Suppressor macrophage treated with lipopolysaccharide for 4 hours (primary cell): ENCODE measurements at regions not wholly inside any gene's neighbourhood (a gene's known extent, or its start where the extent isn't known, plus 50 kb on each side); places are given as distances from the start of the nearest gene placed in this dataset.

ENCODE experiments used
- DNase-seq: peaks from one replicate; pipeline ENCODE4 v3.0.0-alpha.2; 2020

DNA sequence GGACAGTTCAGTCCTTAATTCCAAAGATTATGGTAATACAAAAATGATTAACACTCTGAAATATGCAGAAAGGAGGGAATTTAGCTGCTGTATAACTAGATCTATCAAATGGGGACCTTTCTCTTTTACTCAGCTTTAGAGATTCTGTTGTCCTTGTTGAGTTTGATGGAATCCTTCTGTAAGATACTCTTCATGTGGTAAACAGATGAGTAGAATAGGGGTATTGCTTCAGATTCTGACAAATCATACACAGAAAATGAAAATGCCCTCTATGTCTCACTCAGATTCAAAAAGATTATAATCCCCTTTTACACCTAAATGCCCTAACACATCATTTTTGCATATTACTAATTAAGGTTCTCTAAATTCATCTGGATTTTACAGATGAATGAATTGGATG, 50.7 kb downstream of the ARHGAP35 start:
- no peak for DNase-seq

DNA sequence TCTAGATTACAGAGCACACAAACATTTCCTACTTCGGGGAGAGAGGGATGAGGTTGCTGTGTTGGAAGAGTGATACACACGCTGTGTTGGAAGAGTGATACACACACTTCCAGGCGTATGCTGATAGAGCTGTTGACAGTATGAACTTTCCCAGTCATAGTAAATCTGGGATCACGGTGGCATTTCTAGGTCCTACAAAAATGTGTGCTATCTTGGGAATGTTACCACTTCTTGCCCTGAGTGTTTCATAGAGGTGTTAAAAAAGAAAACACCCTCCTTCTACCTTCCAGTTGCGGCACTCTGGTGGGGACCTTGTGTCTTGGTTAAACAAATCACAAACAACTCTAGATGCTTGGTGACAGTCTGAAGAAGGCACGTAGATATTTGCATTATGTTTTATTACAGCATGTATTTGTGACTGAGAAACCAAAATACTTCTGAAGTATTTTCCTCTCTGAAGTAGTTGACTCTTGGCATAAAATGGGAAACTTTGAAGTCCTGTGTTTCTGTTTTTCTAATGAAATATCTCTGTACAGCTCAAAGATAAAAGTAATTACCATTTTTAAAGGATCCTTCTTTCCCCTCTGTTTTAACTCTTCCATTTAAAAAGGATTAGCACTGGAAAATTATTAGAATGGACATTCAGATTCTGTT, 52.5 kb downstream of the ARHGAP35 start:
- DNase-seq: no peak

DNA sequence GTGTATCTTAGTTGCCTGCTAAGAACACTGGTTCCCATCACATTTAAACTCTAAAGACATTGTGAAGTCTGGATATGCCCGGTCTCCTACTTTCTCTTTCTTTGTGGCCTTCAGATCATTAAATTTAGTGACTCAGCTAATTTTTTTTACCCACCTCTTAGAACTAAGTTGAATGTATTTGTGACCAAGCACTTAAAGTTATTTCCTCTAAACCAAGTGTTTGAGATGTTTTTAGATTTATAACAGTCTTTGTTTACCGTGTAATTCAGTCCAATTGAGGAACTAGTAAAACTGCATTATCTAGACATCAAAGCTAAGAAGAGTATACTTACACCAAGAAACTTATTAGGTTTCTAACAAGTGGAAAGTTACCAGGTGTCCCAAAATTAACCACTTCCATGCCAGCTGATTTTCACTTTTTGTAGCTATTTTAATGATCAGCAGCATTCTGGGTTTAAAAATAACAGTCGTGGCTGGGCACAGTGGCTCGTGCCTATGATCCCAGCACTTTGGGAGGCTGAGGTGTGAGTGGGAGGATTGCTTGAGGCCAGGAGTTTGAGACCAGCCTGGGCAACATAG, 53.1 kb downstream of the ARHGAP35 start:
- peak; percentile 33 for DNase-seq

DNA sequence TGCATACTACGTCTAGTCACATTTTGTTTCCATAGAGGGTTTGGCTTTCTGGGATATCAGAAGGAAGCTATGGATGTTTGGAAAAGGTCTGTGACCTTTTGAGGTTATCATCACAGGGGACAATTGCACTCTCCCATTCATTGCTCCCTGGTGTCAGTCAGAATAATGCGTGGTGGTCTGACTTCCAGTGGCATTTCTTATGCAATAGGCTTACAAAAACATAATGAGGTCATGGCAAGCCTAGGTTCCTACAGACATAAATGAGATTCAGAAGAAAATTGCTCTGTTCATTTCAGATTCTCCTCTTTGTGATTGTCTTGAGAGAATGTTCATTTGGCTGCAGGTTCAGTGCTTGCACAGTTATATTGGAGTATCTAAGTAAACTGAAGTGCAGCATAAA, 54.6 kb downstream of the ARHGAP35 start:
- peak; percentile 27 for DNase-seq

DNA sequence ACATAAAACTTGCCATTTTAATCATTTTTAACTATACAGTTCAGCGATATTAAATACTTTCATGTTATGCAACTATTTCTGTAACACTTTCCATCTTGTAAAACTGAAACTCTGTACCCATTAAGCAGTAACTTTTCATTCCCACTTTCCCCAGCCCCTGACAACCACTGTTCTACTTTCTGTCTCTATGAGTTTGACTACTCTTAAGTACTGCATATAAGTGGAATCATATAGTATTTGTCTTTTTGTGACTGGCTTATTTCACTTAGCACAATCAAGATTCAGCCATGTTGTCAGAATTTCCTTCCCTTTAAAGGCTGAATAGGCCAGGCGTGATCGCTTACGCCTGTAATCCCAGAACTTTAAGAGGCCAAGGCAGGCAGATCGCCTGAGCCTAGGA, 56.2 kb downstream of the ARHGAP35 start:
- peak; percentile 46 for DNase-seq

GRCh38 chr19:46919324-46919723, 58.5 kb downstream of the ARHGAP35 start:
- no peak for DNase-seq

DNA sequence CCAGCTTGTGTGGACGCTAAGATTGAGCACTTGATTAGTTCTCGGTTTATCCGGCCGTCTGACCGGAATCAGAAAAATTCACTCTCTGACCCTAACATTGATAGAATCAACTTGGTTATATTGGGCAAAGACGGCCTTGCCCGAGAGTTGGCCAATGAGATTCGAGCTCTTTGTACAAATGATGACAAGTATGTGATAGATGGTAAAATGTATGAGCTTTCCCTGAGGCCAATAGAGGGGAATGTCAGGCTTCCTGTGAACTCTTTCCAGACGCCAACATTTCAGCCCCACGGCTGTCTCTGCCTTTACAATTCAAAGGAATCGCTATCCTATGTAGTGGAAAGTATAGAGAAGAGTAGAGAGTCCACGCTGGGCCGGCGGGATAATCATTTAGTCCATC, 59.6 kb downstream of the ARHGAP35 start:
- DNase-seq: no peak

- DNase-seq: no peak
These were observed 60.3 kb downstream of the ARHGAP35 start for GRCh38 chr19:46921071-46921470.

DNA sequence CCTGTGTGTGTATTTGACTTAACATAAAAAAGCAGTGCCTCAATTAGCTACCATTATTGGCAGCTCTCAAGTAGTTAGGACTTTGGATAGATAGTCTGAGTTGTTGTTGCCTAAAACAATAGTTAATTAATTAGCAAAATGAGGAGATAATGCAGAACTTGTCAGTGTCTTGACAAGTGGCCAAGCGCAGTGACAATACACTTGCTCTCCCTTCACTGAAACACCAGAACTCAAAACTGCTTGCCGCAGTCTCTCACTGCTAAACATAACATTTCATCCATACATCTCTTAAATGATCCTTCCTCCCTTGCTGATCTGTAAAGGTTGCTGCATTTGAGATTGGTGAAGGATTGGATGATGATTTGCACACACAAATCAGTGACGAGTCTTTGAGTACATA, 61.7 kb downstream of the ARHGAP35 start:
- no peak for DNase-seq

DNA sequence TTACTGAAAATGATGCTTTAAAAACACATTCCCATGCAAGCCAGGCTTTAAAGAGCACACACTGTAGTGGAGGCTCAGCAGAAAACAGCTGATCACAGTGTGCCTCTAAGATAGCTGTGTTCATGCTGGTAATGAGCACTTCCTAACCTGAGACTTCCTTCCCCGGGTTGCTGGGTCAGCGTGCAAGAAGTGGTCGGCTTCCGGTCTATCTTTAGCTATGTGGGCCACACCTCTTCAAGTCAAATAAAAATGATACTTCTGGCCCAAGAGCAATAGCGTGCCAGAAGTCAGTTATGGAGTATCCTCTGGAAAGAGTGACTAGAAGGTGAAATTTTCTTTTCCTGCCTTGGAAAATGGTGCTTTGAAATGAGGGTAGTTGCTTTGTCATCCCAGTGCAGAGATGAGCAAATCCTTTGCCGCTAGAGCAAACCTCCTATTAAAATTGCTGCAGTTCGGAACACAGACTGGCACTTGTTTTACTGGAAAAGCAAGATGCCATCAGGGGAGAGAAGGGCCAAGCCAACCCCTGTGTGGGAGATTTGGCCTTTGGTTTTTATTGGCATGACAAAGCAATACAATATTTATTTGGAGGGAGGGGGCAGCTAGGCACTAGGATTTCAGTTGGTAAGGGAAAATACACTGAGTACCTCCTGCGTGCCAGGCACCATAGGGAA, 64.2 kb downstream of the ARHGAP35 start:
- no peak for DNase-seq

- no peak for DNase-seq
These were observed 64.8 kb downstream of the ARHGAP35 start for GRCh38 chr19:46925548-46925950.

GRCh38 chr19:46926170-46927071, 65.6 kb downstream of the ARHGAP35 start:
- DNase-seq: no peak

DNA sequence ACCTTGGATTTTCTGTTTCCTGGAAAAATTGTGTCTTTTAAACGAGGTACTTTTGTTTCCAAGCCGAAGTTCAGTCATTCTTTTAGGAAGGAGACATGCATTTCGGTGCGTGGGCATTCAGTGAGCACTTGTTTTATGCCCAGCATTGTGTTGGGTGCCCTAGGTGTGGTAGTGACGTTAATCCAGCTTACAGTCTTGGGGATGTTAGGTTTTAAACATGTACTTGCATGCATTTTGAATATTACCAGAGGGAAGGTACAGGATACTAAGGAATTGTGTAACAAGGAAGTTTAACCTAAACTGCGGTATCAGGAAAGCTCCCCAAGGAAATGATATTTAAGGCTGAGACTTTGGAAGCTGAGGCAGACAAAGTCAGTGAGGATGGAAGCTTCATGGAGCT, 66.3 kb downstream of the ARHGAP35 start:
- no peak for DNase-seq

GRCh38 chr19:46927893-46928292, 67.1 kb downstream of the ARHGAP35 start:
- no peak for DNase-seq

- DNase-seq: no peak
These were observed 68.2 kb downstream of the ARHGAP35 start for GRCh38 chr19:46928951-46929350.

- peak; percentile 18 for DNase-seq
These were observed 70.4 kb downstream of the ARHGAP35 start for GRCh38 chr19:46931202-46931601.

DNA sequence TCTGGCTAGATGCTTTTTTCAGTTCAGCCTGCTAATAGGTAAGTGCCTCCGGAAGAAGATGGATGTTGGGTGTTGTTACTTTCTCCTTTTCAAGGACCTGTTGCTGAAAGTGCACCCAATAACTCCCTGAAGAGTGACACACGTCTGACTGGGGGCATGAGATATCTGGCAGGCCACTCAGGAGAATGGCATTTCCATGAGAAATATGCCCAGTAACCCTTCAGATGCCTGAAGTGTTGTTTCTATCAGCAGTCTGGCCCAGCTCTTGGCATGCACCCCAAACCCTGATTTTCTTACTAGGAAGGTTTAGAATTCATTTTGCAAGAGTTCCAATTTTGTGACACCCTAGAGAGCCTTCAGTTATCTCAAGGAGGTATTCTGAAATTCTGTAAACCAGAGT, 71.5 kb downstream of the ARHGAP35 start:
- DNase-seq: no peak

DNA sequence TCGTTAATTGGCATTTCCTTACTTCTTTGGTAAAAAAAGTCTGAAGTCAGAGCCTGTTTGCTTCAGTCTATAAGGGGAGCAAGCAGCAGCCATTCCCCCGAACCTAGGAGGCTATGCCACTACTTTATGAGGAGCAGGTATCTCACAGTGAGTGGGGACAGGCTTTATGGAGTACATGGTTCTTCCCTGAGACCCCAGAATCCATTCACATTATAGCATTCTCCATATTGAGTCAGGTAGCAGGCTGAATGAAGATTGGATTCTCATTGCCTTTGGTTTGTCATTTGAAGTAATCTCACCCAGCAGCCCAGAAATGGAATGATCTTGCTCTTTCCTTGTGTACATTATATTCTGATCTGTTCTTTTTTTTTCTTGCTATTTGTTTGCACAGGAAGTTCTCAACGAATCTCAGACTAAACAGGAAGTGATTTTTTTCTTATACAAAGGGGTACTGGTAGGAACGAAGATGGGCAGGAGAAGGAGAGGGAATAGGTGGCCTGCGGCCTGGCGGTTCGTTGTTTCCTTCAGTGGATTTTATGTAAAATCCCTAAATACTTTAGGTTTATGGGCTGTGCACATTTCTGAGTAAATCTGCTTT, 74.4 kb downstream of the ARHGAP35 start:
- DNase-seq: no peak

DNA sequence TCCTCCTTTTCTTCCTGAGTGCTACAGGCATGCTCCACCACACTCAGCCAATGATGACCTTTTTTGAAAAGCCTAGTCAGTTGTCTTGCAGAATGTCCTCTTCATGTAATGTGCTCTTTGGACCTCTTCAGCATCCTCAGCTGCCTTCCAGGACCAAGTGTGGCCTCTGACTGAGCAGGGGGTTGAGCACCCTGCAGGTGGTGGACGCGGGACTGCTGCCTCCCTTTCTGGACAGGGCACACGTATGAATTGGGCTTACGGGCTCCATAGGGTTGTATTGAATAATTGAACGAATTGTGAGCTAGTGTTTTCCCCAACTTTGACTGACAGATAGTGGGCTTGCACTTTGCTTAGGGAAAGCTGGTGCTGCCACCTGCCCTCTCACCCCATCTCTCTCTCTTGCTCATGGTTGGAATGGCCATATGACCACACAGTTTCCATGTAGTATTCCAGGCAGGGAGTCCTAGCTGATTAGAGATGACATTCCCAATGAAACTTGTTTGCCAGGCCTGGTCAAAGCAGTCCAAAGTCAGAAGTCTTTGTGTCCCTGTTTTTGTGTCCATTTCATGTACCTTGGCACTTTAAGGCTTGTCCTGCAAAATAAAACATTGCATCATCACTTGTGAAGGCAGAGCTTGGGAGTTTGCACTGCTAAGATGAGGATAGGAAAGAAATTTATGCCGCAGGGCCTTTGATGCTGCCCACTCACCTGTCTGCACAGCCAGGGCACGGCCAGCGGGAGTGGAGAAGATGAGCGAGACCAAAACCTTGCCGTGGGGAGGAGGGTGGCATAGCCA, 76.3 kb upstream of the NPAS1 start:
- DNase-seq: no peak

DNA sequence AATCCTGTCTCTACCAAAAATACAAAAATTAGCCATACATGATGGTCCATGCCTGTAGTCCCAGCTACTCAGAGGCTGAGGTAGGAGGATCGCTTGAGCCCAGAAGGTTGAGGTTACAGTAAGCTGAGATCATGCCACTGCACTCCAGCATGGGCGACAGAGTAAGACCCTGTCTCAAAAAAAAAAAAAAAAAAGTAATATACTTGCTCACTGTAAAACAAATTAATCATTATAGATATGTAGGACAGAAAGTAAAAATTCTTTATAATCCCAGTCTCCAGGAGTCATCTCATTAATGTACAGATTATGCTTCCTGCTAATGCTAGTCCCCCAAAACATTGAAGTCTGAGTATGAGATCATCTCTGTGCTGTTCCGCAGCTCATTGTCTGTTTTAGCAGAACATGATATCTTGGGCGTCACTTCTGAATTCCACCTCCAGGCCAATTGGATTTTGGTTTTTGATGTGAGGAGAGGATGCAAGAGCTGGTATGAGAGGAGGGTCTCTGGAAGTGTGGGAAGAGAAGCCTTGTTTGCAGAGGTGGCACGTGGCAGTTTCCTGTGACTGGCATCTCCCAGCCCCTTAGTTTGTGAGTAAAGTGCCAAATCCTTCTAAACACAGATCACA, 75.4 kb upstream of the NPAS1 start:
- DNase-seq: no peak

DNA sequence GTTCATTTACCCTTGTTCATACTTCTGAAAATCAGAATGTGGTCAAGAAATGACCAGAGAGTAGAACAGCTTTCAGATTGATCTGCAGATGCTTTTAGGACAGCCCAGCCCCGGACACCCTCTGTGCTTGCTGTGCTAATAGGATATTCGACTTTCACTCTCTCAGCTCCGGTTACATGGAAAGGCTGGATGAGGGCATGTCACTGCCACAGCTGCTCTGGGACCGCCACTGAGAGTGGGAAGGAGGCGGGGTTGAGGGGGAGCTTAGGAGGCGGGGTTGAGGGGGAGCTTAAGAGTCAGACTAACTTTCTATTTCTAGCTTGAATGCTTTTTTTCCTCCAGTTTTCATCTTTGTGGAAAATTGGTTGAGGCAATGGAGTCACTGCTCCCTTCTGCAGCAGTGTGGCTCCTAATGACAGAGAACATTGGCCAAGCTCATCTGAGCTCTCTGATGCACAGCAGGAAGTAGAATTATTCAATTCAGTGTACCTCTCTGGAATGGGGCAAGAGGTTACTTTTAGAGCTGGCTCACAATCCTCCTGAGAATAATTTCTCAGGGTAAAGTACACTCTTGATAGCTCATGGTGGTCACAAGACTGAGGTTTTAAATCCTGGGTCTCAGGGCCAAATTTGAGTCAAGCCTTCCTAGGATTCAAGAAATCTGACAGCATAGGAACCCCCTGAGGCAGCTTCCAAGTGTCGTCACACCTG, 74.6 kb upstream of the NPAS1 start:
- DNase-seq: no peak
